Cardiac muscle cell (in vitro differentiated cells and primary cell): ENCODE measurements at regions not wholly inside any gene's neighbourhood (a gene's known extent, or its start where the extent isn't known, plus 50 kb on each side); places are given as distances from the start of the nearest gene placed in this dataset.

Experiments
- DNase-seq, 2 donors: peaks; one replicate each; pipeline versions ENCODE4 v3.0.0 to v3.0.0-alpha.2; 2010 to 2017; ENCODE audit warnings: low read depth in 1 of 2, low spot score in 1 of 2
- H3K27ac ChIP-seq: fragments of 200-600 bp; sonication (generic); 2 replicates; pipeline ENCODE4 v1.5.1; 2016
- H3K27me3 ChIP-seq: fragments of 200-600 bp; sonication (generic); 2 replicates; pipeline ENCODE4 v1.6.0; 2016; ENCODE audit warnings: control low read depth
- H3K36me3 ChIP-seq: fragments of 200-600 bp; sonication (generic); 2 replicates; pipeline ENCODE4 v1.5.1; 2016; ENCODE audit warnings: control low read depth
- H3K4me1 ChIP-seq: fragments of 200-600 bp; sonication (generic); 2 replicates; pipeline ENCODE4 v1.8.1; 2017; ENCODE audit warnings: low read depth, mild to moderate bottlenecking, mixed run types
- H3K4me3 ChIP-seq: fragments of 200-600 bp; sonication (generic); 2 replicates; pipeline ENCODE4 v1.5.1; 2016; ENCODE audit warnings: mild to moderate bottlenecking
- H3K9me3 ChIP-seq: fragments of 200-600 bp; sonication (generic); 2 replicates; pipeline ENCODE4 v1.5.1; 2017; ENCODE audit warnings: low read depth, mild to moderate bottlenecking, control low read depth
- TF ChIP-seq, protein P1 (sequence below): IDR thresholded peaks from 2 replicates; pipeline ENCODE4 v1.5.1; 2012; ENCODE audit warnings: low read depth, mild to moderate bottlenecking, low read length

DNA sequence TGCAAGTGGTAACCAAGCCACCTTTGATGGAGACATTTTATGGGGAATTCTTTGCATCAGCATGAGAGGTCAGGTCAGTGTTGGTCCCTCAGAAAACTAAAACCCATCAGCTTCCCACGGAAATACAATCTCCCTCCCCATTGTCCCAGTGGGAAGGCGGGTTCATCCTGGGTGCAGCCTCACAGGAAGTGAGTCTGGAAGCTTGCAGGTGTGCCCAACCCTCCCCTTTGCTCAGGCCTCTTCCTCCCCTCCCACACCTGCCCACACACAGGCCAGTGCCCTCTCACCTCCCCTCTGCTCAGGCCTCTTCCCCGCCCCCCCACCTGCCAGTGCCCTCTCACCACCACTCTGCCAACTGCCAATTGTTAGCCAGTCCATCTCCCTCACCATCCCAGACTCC, 166.8 kb upstream of the RAB6C start:
- Histone ChIP-seq H3K9me3 (no peaks in the 10 kb centered on the region), H3K4me3 (no peak overlapping the region), H3K4me1 (peaks cover 5% of the 10 kb centered on the region), H3K36me3 (no peaks in the 10 kb centered on the region), H3K27ac (no peak overlapping the region), H3K27me3 (no peaks in the 10 kb centered on the region)
- TF ChIP-seq, protein P1, sequence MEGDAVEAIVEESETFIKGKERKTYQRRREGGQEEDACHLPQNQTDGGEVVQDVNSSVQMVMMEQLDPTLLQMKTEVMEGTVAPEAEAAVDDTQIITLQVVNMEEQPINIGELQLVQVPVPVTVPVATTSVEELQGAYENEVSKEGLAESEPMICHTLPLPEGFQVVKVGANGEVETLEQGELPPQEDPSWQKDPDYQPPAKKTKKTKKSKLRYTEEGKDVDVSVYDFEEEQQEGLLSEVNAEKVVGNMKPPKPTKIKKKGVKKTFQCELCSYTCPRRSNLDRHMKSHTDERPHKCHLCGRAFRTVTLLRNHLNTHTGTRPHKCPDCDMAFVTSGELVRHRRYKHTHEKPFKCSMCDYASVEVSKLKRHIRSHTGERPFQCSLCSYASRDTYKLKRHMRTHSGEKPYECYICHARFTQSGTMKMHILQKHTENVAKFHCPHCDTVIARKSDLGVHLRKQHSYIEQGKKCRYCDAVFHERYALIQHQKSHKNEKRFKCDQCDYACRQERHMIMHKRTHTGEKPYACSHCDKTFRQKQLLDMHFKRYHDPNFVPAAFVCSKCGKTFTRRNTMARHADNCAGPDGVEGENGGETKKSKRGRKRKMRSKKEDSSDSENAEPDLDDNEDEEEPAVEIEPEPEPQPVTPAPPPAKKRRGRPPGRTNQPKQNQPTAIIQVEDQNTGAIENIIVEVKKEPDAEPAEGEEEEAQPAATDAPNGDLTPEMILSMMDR: no peak
- no peak for DNase-seq

DNA sequence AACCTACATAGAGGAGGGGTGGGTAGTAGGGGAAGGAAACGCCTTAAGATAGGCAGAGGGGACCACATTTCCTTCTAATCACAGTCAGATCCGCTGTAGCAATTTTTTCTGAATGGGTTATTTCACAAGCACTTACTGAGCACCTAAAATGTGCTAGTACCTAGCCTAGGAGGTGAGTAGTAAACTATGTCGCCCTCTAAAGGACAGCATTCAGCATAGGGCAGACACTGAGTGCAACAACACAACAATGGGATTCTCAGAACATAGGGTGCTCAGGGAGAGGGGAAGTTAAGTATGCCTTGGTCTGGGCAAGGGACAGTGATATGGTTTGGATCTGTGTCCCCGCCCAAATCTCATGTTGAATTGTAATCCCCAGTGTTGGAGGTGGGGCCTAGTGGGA, 166.1 kb upstream of the RAB6C start:
- H3K27me3 ChIP-seq: no peaks in the 10 kb centered on the region
- no peak overlapping the region for H3K4me3 ChIP-seq
- no peaks in the 10 kb centered on the region for H3K9me3 ChIP-seq
- TF ChIP-seq, protein P1: peak; percentile 12
- peak in 1 of 2 donors; percentile 7 for DNase-seq
- peaks cover 5% of the 10 kb centered on the region for H3K4me1 ChIP-seq
- no peaks in the 10 kb centered on the region for H3K36me3 ChIP-seq
- H3K27ac ChIP-seq: no peak overlapping the region

DNA sequence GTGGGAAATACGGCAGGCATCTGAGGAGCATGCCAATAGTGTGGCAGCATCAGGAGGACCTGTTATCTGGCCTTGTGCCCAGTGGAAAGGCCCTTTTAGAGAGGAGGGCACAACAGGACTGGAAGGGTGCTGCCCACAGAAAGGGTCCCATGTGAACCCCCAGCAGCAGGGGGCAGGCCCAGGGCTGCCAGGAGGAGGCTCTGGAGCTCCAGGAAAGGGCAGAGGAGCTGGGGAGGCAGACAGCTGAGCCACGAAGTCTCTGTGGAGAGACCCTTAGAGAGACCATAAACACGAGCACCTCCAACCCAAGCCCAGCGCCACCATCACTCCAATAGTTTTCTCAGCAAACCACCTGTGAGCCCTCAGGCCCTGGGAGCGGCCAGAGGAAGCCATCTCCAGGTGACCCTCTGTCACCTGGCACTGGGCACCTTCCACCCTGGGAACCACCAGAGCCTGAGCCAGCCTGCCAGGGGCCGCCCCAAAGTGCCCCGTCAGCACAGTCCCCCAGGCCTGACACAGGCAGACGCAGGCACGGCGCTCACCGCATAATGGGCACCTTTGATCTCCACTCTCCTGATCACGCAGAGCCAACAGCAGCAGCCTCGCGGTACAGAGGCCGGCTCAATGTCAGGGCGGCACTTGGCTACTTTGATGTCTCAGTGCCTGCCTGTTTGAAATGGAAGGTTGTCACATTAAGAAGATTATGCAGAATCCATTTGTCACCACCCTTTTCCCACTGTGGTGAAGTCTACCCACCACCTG, 162.5 kb upstream of the RAB6C start:
- no peak for DNase-seq
- Histone ChIP-seq H3K36me3 (no peaks in the 10 kb centered on the region), H3K4me3 (no peak overlapping the region), H3K4me1 (peaks cover 1% of the 10 kb centered on the region), H3K27me3 (no peaks in the 10 kb centered on the region), H3K9me3 (no peaks in the 10 kb centered on the region), H3K27ac (no peak overlapping the region)
- TF ChIP-seq, protein P1: no peak

DNA sequence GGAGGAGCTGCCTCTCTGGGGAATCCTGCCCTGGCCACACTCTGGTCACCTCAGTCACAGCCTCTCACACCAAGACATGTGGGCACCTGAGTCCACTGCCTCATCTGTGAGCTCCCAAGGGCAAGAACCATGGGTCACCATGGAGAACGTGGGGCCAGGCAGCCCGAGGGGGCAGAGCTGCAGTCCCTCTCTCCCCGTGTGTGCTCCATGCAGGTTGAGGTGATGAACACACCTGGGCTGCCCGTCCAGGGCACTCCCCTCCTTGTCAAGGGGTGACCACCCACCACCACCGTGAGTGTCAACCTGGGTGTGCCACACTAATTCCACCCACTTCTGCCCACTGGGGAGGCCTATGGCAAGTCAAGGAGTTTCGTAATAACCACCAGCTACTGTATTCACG, 159.6 kb upstream of the RAB6C start:
- Histone ChIP-seq H3K27ac (no peak overlapping the region), H3K36me3 (no peaks in the 10 kb centered on the region), H3K4me1 (no peaks in the 10 kb centered on the region), H3K9me3 (no peaks in the 10 kb centered on the region), H3K27me3 (no peaks in the 10 kb centered on the region), H3K4me3 (no peak overlapping the region)
- TF ChIP-seq, protein P1: no peak
- no peak for DNase-seq

DNA sequence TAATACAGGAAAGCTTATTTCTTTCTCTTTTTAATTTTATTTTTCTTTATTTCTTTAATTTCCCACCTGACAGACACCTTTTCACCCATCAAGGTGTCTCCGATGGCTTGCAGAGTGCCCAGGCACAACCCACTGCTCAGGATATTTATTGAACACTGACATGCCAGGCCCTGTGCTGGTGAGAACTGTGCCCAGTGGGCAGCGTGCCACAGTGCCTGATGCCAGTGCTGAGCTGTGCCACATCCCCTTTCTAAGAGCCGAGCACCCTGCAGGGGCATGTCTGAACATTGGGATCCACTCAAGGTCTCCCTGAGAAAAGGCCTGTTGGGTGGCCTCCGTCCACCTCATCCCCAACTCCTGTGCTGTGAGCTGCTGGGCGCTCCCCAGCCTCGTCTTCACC, 158.6 kb upstream of the RAB6C start:
- DNase-seq: no peak
- Histone ChIP-seq H3K27me3 (no peaks in the 10 kb centered on the region), H3K9me3 (no peaks in the 10 kb centered on the region), H3K27ac (no peak overlapping the region), H3K36me3 (no peaks in the 10 kb centered on the region), H3K4me3 (no peak overlapping the region), H3K4me1 (no peaks in the 10 kb centered on the region)
- TF ChIP-seq, protein P1: no peak
